ENCODE measurements at regions not wholly inside any gene's neighbourhood (a gene's known extent, or its start where the extent isn't known, plus 50 kb on each side); places are given as distances from the start of the nearest gene placed in this dataset.

GRCh38 chr2:186036862-186037449 lies 298.4 kb downstream of the FSIP2 start:
- H3K4me1 ChIP-seq, result no peaks in the 10 kb centered on the region
- intact Hi-C loops (cut with DNase I; ENCODE audit: low total_unique reads), result no loop called here
- no peaks in the 10 kb centered on the region for H3K27me3 ChIP-seq
- H3K4me3 ChIP-seq, result no peak overlapping the region
- H3K27ac ChIP-seq, result no peak overlapping the region
- H3K9me3 ChIP-seq, result no peaks in the 10 kb centered on the region
- DNase-seq, result no peak
- H3K36me3 ChIP-seq (ENCODE audit: low read depth, missing control alignments), result no peaks in the 10 kb centered on the region
- TF ChIP-seq CTCF (IDR thresholded peaks at IDR 0.05) (no peak), POLR2A (IDR thresholded peaks at IDR 0.05) (no peak)
- WGBS, 2 donors, result 70 to 75% methylated on average over 2 of the region's 2 CpGs

DNA sequence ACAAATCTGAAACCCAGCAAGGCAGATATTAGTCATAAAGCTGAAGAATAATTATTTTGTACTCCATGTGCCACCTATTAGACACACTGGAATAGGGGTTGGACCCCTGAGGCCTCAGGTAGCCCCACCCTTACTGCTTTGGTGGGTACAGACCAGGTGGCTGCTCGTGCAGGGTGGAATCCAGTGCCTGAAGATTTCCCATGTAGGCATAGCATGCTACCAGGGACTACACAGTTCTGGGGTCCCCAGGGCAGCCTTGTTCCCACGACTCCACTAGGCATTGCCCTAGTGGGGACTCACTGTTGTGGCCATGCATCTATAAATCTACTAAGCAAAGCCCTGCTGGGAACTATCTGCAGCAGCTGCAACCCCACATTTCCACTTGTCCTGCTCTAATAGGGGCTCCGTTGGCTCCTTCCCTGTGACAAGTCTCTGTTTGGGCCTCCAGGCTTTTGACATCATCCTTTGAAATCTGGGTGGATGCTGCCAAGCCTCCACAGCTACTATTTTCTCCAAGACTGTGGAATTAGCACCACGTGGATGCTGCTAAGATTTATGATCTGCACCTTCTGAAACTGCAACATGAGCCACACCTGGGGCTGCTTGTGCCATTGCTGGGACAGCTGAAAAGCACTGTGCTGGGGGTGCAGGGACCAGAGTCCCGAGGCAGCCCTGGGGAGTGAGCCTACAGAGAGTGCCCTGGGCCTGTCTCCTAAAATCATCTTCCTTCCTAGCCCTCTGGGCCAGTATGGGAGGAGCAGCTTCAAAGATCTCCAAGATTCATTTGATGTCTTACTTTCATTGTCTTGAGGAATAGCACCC lies 303.8 kb downstream of the FSIP2 start:
- no peak for DNase-seq
- Histone ChIP-seq H3K9me3 (no peaks in the 10 kb centered on the region), H3K4me3 (no peak overlapping the region), H3K36me3 (ENCODE audit: low read depth, missing control alignments) (no peaks in the 10 kb centered on the region), H3K27me3 (no peaks in the 10 kb centered on the region), H3K4me1 (no peaks in the 10 kb centered on the region), H3K27ac (no peak overlapping the region)
- WGBS, 2 donors, result 72 to 88% methylated on average over 5 of the region's 5 CpGs
- TF ChIP-seq POLR2A (IDR thresholded peaks at IDR 0.05) (no peak), CTCF (IDR thresholded peaks at IDR 0.05) (no peak)
- intact Hi-C loops (cut with DNase I; ENCODE audit: low total_unique reads), result no loop called here

DNA sequence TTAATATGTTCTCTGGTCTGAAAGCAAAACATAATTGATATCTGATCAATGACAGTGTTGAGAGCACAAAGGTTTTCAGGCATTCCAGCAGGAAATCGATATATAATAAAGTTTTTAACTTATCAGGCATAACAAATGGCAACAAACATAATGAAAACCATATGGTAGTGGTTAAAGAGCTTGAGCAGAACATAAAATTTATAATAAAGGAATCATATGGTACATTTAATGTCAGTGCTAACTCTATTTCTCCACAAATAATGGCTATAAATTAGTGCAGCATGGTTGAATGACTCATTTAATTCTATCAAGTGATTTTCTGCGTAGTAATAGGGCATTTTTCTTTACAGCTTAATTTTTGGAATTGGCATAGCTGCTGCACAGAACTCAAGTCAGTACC lies 306.2 kb downstream of the FSIP2 start:
- 72 to 78% methylated on average over 2 of the region's 2 CpGs for whole genome bisulfite sequencing, 2 donors

DNA sequence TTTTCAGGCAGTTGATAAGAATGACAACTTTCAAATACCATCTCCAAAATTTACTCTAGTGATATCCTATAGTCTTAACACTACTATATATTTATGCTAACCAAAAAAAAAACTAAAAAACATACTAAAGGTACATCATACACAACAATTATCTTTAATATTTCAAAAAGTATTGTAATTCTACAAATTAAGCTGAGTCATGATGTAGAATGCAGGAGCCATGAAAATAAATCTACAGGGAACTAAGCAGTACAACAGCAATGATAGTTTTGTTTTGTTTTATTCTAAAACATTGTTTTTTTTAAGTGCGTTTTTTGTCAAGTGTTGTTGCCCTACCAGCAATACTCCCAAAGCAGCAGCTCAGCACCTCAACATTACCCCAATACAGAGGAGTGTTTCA lies 314.3 kb downstream of the FSIP2 start:
- Histone ChIP-seq H3K4me3 (no peak overlapping the region), H3K36me3 (ENCODE audit: low read depth, missing control alignments) (no peaks in the 10 kb centered on the region), H3K27me3 (no peaks in the 10 kb centered on the region), H3K9me3 (no peaks in the 10 kb centered on the region), H3K4me1 (no peaks in the 10 kb centered on the region), H3K27ac (no peak overlapping the region)
- intact Hi-C loops (cut with DNase I; ENCODE audit: low total_unique reads), result no loop called here
- 84 to 95% methylated on average over 1 of the region's 1 CpG for WGBS, 2 donors
- TF ChIP-seq CTCF (IDR thresholded peaks at IDR 0.05) (no peak), POLR2A (IDR thresholded peaks at IDR 0.05) (no peak)
- DNase-seq, result no peak

More for the DNA sequence above, 306.2 kb downstream of the FSIP2 start:
- no peak overlapping the region for H3K4me3 ChIP-seq
- intact Hi-C loops (cut with DNase I; ENCODE audit: low total_unique reads), result no loop called here
- no peaks in the 10 kb centered on the region for H3K9me3 ChIP-seq
- H3K36me3 ChIP-seq (ENCODE audit: low read depth, missing control alignments), result no peaks in the 10 kb centered on the region
- no peak overlapping the region for H3K27ac ChIP-seq
- no peaks in the 10 kb centered on the region for H3K4me1 ChIP-seq
- no peaks in the 10 kb centered on the region for H3K27me3 ChIP-seq
- DNase-seq, result no peak
- no peak for TF ChIP-seq CTCF (IDR thresholded peaks at IDR 0.05)
- TF ChIP-seq POLR2A (IDR thresholded peaks at IDR 0.05), result no peak
